CMK (cell line): ENCODE measurements at regions not wholly inside any gene's neighbourhood (a gene's known extent, or its start where the extent isn't known, plus 50 kb on each side); places are given as distances from the start of the nearest gene placed in this dataset.

Source experiments
- DNase-seq: peaks from one replicate; pipeline ENCODE4 v3.0.0-alpha.2; 2010; ENCODE audit warnings: low read depth

DNA sequence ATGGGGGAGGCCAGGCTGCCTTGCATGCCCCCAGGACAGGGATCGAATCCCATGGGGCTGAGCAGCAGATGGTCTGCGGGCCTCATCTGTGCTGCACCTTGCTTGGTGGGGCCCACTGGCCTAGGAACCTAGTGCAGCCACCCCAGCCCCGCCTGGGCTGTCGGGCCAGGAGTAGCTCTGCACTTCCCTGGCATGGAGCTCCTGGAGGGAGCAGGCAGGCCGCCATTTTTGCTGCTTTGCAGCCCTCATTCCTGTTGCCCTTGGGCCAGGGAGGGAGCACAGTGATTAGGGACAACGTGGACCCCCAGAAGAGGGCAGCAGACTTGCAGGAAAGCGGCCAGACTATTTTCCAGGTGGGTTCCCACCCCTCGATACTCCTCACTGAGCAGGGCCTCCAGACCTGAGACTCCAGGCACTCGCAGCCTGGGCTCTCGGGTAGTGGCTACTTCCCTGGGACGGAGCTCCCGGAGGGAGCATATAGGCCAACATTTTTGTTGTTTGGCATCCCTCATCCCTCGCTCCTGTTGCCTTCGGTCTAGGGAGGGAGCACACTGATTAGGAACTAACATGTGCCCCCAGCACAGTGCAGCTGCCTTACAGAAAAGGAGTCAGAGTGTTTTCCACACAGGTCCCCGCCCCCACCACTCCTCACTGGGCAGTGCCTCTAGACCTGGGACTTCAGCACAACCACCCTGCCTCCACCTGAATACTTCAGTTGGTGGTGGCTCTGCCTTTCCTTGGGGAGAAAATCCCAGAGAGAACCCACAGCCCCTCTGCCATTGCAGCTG, 99.5 kb downstream of the MAIP1 start:
- DNase-seq = no peak

DNA sequence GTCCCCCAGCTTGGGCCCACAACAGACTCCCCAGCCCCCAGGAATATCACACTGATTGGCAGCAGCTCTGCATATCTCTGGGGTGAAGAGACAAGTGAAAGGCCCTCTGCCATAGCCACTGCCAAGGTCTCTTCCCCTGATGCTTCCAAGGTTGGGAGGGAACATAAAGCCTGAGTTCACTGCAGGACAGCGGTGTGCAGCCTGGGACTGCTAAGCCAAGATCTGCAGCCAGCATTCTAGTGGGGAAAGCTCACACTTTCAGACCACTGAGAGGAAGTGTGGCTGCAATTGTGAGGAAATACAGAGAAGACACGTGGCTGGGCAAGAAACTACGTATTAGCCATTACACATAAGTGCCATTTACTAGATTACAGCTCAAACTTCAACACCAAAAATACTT, 100.7 kb downstream of the MAIP1 start:
- DNase-seq = no peak

DNA sequence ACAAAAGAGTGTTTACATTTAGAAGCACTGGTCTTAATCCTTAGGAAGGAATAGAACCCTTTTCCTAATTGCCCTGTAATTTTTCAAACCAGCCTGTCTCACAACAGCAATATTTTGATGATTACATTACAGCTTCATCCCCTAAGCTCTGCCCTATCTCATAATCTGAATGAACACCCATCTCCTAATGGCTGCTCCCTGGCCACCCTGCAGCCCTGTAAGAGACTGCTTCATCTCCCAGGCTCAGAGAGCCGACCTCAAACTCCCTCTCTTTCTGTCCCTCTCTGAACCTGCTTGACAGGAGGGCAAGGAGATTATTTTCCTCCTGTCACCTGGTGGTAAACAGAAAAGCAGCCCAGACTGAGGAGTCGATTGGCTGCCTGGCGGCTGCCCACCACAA, 107.8 kb downstream of the MAIP1 start:
- DNase-seq = no peak

DNA sequence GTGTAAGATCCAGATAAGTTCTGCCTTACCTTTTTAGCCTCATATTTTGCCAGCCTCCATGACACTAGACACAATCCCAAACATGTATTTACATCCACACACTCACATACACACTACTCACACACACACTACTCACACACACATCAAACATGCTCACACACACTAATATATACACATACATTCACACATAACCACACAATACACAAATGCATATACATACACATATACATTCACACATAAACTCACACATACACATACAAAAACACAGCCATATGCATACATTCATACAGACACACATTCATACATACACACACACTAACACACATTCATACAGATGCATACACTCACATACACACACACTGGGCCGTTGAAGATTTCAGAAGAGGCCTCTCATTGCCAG, 109.5 kb downstream of the MAIP1 start:
- DNase-seq = no peak

DNA sequence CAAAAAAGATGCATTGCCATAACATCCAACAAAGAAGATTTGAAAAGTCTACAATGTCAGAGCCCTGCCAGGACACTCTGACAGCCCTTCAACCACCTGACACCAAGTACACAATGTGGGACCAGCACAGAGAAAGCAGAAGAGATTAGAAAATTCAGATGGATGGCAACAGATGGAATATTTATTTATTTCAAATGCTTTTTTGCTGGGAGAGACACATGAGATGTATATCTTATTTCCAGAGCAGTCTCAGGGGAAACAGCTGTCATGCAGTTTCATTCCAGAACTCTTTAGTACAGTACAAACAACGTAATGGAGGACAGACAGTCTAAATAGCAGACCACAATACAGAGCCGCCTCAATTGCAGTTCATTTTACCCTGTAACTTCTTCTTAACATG, 110.1 kb downstream of the MAIP1 start:
- DNase-seq = no peak

DNA sequence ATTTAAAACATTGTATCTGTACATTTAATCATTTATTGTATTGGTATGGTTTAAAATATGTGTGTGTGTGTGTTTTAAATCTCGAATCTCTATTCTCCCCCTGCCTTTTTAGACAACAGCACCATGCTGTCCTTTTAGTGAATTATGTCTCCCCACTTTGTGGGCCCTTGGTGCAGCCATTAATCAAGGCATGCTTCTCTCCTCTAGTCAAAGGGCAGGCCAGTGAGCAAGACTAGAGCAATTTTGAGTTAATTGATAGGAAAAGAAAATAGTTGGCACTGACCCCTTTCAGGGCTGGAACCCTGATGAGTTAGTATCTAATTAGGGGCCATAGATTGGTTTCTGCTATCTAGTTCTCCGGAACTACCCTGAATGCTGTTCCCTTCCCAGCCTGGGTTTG, 111.0 kb downstream of the MAIP1 start:
- DNase-seq = no peak

DNA sequence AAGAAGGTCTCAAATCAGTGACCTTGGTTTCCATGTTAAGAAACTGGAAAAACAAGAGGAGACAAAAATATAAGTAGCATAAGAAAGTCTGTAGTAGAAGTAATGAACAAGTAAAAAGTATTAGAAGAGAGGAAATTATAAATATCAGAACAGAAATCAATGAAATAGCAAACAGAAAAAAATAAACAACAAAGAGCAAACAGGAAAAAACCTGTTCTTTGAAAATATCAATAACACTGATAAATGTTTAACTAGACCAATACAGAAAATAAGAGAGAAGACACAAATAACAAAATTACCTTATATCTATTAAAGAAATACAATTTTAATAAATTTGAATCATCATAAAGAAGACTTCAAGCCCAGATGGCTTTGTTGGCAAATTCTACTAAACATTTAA, 113.3 kb downstream of the MAIP1 start:
- no peak for DNase-seq

DNA sequence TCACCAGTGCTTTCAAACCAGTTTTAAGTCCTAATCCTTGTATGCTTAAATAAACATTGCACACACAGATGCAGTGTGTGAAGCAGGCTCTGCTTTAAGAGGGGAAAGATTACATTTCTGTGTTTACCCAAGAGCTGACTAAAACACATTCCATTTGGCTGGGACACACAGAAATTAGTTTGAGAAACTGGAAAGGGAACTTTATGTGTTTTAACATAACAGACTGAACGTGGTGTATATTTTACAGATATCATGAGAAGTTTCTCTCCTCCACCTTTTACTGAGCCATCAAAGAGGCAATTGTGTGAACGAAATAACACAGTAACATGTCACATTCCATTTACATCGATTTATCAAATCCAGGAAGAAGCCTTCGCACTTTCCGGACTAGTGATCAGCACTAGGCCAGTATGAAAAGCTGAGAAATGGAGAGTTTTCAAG, 121.8 kb downstream of the MAIP1 start:
- DNase-seq = no peak

DNA sequence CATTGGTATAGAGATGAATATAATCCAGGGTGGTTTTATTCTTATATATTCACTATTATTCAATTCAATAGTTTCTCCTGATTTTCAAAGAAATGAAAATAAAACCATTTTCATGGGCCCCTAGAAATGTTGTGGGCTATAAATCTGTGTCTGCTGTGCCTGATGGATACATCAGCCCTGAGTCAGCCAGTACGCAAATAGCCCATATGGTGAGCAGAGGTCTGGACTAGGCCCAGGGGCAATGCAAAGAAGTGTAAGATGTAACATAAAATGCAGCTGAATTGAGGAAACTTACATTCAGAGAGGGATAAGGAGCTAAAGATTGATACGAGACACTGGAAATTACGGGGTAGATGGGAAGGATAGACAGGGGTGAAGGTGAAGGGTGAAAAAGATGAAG, 122.5 kb downstream of the MAIP1 start:
- DNase-seq = no peak

DNA sequence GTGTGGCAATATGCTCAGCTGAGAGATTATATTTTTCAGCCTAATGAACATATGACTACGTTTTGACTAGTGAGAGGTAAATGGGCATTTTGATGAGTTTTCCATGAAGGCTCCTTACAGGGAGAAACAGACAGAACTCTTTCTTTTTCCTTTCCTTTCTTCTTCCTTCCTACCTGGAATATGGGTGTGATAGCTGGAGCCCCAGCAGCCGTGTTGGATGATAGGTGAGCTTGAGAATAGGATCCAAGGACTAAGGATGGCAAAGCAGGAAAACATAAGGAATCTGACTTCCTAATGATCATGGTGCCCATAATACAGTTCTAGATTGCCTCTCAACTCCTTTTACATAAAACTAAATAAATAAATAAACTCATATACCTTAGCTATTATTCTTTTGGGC, 124.0 kb downstream of the MAIP1 start:
- no peak for DNase-seq

DNA sequence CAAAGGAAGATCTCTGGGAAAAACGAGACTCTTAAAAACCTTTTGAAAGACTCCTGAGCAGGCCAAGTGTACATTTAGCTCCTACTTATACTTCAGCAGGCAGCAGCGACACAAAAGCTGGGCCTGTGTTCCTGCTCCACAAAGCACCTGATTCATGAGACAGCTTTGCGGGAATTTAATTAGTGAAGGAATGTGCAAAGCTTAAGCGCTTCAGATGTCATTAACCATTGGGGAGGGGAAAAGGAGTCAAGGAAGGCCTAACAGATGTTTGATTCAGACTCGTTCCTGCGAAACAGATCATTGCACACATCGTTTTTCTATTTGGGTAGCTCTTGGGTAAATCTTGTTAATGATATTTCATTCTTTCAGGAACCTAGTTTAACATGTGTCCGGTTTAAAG, 125.9 kb downstream of the MAIP1 start:
- no peak for DNase-seq

DNA sequence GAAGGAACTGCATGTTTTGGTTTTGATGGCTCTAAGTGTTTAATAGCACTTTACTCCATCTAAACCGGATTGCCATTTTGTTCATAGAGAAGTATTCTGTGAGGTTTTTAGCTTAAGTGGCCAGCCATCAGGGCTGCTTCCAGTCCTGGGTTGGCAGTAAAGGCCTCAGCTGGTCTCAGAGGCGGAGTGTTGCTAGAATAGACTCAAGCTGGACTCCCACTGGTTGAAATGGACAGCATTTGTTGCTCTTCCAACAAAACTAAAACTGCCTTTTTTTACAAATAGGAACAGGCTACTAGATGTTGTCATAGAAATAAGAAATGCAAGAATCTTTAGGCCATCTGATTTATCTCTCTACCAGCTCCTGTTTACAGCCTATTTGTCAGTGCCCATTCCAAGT, 126.4 kb downstream of the MAIP1 start:
- no peak for DNase-seq

DNA sequence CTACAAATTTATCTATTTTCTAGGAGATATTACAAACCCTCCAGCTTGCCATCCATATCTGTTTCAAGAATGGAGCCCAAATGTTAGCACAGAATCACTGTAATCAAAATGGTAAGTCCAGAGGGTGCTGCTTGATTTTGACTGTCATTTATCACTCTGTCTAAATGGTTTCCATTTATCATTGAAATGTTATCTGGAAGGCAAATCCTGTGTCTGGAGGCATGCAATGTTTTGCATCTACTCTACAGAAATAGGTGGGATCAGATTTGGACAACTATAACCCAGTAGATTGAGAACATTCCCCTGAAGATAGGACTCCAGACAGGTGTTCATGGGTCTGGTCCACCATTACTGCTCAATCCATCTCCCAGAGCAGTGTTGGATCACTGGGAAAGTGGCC, 128.7 kb downstream of the MAIP1 start:
- DNase-seq = no peak

DNA sequence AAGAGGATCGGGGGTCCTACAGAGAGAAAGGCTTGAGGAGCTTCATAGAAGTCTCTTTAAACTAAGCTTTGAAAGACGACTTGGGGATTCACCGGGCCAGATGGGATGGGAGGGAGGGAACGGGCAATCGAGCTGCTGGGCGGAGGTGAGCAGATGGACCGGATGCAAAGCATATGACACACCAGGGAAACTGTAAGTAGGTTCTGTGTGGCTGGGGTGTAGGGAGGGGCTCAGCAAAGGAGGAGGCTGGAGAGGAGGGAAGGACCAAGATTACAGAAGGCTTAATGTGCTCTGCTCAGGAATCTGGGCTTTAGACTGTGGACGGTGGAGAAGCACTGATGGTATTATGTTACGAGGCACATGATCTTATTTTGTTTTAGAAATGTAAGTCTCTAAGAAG, 131.5 kb downstream of the MAIP1 start:
- DNase-seq = no peak

DNA sequence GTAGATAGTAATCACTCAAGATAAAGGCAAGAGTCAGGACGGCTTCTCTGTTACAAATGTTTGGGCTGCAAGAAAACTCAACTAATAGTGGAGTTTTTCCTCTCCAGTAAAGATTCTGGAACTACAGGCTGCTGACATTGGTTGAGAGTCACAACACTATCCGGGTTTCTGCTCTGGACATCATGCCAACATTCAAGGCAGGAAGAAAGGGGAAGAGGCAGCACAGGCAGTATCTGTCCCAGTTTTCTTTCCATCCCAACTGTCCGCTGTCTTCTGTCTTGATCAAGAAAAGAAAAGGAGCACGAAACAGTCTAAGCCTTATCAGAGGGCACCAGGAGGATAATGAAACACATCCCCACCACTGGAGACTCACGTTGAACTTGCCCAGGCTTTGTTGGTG, 132.1 kb downstream of the MAIP1 start:
- no peak for DNase-seq

DNA sequence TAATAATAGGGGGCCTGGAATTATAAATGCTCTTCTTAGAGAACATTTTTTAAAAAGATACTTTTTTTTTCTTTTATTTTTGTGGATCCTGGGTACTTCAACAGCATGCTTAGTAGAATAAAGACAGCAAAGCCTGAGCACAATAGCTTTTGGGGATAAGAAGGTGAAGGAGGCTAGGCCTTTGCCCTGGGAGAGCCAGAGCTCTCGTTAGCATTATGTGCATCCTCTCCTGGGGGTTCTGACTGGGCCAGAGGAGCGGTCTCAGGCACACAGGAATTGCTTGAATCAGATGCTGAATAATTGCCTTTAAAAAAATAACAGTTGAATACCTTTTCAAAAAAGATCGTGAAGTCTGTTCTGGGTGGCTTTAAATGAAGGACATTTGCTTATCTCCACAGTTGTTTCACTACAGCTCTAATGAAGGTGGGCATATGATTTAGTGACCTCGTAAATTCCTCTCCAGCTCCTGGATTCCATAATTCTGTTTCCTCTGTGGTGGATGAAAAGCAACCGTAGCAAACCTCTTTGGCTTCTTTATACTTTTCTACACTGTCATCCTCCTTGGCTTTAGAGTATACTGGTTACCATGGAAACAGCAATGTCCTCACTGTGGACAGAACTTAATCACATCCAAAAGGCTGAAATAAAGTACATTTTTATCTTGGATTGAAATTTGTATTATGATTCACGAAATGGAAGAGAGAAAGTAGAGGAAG, 133.8 kb downstream of the MAIP1 start:
- no peak for DNase-seq

DNA sequence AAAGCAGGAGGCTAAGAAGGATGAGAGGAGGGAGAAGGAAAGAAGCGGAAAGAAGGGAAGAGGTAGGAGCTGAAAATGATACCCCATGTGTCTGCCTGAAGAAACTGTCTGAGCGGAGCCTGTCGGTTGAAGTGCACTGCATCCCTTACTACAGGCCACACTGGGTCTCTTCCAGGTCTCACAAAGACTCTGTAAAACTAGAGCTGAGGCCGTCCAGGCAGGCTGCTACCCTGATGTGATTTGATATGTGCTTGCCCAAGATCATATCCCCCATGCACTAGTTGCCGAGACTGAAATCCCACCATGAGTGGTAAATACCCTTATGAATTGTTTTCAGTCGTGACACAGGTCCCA, 134.4 kb downstream of the MAIP1 start:
- no peak for DNase-seq

DNA sequence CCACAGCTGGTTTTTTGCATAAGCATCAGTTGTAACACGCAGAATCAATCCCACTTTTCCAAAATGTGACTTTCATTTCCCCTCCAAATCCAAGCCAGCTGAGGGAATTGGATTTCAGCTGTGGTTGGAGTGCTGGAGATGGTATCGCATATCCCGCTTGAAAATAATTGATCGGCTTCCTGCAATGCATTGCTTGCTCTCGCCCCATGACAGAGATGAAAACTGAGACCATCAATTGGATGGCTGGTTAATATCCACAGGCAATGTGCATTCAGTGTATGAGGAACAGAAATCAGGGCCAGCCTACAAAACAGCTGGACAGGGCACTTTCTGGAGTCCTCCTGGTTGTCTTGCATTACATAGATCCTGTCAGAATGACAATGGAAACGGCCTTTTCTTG, 135.3 kb downstream of the MAIP1 start:
- no peak for DNase-seq

DNA sequence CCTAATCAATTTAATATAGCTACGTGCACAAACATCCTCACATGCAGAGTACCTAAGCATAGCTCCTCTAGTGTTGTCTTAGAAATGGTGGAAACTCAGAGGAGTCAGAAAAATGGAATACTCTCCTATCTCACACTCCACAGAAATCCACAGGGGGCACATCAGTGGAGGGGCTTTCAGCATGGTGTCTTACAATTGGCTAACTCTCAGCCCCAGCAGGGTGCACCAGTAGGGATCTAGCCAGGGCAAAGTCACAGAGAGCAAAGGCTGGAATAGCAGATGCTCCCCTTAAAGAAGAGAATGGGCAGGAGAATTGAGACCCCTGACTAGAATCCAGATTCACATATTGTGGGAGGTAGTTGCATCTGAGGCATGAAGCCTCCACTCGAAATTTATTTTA, 135.7 kb downstream of the MAIP1 start:
- no peak for DNase-seq

DNA sequence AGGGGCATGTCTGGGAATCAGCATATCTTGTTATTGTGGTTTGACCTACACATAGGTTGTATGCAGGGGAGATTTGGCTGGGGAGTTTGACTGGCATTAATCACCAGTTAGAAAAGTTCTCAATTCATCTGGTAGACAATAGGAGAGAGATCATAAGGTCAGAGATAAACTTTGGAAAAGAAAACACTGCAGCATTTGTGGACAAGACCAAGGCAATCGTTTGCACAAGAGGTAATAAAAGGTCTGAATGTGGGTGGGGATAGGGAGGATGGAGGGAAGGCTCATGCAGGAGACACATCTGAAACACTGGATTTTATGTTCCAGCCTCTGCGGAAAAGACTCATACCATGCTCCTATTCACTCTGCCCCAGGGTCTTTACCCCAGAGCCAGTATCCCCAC, 136.9 kb downstream of the MAIP1 start:
- DNase-seq = no peak

DNA sequence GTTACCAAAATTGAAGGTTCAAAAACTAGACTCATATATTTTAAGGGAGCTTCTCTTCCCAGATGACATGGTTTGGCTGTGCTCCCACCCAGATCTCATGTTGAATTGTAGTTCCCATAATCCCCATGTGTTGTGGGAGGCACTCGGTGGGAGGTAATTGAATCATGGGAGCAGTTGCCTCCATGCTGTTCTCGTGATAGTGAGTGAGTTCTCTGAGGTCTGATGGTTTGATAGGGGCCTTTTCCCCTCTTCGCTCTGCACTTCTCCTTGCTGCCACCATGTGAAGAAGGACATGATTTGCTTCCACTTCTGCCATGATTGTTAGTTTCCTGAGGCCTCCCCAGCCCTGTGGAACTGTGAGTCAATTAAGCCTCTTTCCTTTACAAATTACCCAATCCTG, 140.1 kb downstream of the MAIP1 start:
- no peak for DNase-seq

DNA sequence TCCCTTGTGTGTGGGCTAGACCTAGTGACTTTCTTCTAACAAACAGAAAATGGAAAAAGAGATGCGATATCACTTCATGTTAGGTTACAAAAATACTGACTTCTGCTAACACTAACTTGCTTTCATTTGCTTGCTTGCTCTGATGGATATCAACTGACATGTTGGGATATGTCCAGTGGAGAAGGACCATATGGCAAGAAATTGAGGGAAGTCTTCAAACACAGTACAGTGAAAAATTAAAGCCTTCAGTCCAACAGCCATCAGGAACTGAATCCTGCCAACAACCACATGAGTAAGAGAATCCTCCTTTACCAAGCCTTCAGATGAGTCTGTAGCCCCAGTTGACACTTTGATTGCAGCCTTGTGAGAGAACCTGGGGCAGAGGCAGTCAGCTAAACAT, 143.9 kb downstream of the MAIP1 start:
- no peak for DNase-seq

DNA sequence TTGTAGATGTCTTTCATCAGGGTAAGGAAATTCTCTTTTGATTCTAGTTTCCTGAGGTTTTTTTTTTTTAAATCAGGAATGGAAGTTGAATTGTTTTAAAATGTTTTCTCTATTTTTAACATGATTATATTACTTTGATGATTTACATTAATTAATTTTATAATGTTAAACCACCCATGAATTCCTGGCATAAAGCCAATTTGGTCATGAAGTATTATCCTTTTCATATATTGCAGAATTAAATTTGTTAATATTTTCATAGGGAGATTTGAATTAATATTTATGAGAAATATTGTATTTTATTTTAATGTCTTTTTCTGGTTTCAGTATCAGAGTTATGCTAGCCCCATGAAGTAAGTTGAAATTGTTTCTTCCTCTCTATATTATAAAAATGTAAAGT, 144.6 kb downstream of the MAIP1 start:
- DNase-seq = no peak

DNA sequence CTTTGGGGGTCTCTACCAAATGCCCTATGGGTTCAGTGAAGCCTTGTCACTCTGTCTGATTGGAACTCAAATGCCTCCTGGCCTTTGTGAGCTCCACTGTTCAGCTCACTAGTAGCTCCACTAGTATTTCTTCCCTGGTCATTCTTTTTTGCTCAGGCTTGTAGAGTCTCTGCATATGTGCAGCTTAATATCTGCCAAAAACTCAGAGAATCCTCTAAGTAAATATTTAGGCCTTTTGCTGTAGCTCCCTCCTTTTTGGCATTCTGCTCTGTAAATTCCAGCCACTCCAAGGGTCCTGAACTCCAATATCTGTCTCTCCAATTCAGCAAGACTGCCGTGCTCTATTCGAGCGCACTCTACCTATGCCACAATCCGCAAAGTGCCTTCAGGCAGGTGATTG, 146.5 kb downstream of the MAIP1 start:
- DNase-seq = no peak
